ENCODE measurements at regions not wholly inside any gene's neighbourhood (a gene's known extent, or its start where the extent isn't known, plus 50 kb on each side); places are given as distances from the start of the nearest gene placed in this dataset.
"Not testable (repeated sequence)": the region's sequence is repeated elsewhere in the genome, so short reads cannot be mapped to it uniquely, and the experiment has no call there.

DNA sequence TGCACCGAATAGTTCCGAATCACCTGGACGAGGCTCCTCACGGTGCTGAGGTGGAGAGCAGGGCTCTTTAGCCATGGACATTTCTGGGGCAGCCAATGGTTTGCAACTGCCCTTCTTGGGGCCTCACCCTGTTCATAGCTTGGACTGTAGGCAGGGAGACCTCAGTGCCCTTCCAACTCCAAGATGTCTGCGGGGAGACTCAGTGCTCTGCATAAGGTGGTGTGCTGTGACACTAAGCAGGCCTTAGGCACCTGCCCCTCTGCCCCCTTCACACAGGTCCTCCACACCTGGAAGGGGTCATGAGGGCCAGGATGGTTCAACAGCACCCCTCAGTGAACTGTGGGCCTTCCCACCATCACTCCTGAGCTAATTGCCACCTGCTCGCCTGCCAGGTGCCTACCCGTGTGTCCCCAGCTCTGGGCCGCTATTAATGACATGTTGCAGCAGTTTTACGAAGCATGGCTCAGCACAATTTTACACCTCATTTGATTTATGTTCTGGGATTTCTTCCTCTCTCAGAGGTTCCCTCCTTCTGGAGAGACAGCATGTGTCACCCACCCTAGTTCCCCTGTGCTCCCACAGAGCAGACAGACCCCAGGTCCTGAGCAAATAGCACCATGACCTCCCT is 101.2 kb upstream of the SMAD3 start:
- 0 out of 2 replicates have a peak, but pooled peaks cover 6% of the 10 kb centered on the region for H3K9me3 ChIP-seq
- no peaks in the 10 kb centered on the region for H3K4me1 ChIP-seq
- in situ Hi-C loops (cut with MboI; ENCODE audit: low sequenced_read_pairs): no loop called here
- no peaks in the 10 kb centered on the region; the same call in 1 of the 2 replicates for H3K27me3 ChIP-seq (ENCODE audit: low read depth)
- no peaks in the 10 kb centered on the region for H3K36me3 ChIP-seq (replicated peaks)
- no peak overlapping the region for H3K4me3 ChIP-seq
- no peak for DNase-seq (ENCODE audit: low spot score in 2 of 2)

DNA sequence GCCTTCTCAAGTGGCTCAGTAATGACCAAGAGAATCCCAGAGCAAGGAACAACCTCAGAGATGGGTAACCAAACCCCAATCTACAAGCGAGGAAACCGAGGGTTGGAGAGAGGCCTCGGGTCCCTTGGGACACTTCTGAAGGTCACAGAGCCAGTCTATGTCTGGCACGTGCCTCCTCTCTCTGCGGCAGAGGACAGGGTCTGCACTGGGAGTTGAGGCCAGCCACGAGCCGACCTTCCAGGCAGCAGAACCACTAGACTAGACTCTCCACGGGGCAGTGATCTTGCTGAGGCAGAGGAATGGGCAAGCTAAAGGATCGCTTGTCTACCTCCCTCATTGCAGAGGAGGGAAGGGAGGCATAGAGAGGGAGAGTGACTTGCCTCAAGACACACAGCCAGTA is 100.6 kb upstream of the SMAD3 start:
- DNase-seq (ENCODE audit: low spot score in 2 of 2): no peak
- no peaks in the 10 kb centered on the region for H3K27me3 ChIP-seq (ENCODE audit: low read depth)
- in situ Hi-C loops (cut with MboI; ENCODE audit: low sequenced_read_pairs): no loop called here
- no peaks in the 10 kb centered on the region for H3K4me1 ChIP-seq
- H3K9me3 ChIP-seq: 0 out of 2 replicates have a peak, but pooled peaks cover 6% of the 10 kb centered on the region
- H3K36me3 ChIP-seq (replicated peaks): no peaks in the 10 kb centered on the region
- H3K4me3 ChIP-seq: no peak overlapping the region

GRCh38 chr15:66965201-66965900 is 100.1 kb upstream of the SMAD3 start:
- Histone ChIP-seq H3K36me3 (replicated peaks) (no peaks in the 10 kb centered on the region), H3K27me3 (ENCODE audit: low read depth) (no peaks in the 10 kb centered on the region), H3K4me3 (no peak overlapping the region), H3K9me3 (0 out of 2 replicates have a peak, but pooled peaks cover 6% of the 10 kb centered on the region), H3K4me1 (no peaks in the 10 kb centered on the region)
- in situ Hi-C loops (cut with MboI; ENCODE audit: low sequenced_read_pairs): no loop called here
- DNase-seq (ENCODE audit: low spot score in 2 of 2): no peak

- Histone ChIP-seq H3K27me3 (ENCODE audit: low read depth) (no peaks in the 10 kb centered on the region), H3K9me3 (0 out of 2 replicates have a peak, but pooled peaks cover 2% of the 10 kb centered on the region), H3K4me1 (no peaks in the 10 kb centered on the region), H3K4me3 (no peak overlapping the region), H3K36me3 (replicated peaks) (no peaks in the 10 kb centered on the region)
- in situ Hi-C loops (cut with MboI; ENCODE audit: low sequenced_read_pairs): no loop called here
- DNase-seq (ENCODE audit: low spot score in 2 of 2): no peak
Measured at GRCh38 chr15:66966256-66966655, 99.1 kb upstream of the SMAD3 start.

DNA sequence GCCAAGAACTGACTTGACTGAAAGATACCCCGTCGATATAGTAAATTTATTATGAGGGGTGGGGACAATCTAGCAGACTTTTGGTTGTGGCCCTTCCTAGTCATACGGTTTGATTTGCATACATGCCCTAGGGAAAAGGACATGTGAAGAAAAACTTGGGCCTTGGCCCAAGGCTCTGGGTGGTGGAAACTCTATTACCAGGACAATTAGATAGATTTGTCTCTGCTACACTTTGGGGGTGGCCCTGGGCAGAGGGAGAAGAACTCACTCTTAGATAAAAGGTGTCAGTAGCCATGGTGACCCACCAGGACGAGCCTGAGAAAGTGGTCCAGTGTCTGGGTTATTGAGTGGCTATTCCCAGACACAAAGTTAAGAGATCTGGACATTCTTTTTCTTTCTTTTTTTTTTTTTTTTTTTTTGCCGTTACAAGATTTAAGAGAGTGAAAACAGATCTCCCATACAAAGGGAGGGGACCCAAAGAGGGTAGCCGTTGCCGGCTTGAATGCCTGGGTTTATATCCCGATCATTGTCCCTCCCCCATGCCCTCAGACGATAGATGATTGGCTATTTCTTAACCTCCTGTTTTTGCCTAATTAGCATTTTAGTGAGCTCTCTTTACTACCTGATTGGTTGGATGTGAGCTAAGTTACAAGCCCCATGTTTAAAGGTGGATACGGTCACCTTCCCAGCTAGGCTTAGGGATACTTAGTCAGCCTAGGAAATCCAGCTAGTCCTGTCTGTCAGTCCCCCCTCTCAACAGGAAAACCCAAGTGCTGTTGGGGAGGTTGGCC is 96.4 kb upstream of the SMAD3 start:
- H3K4me1 ChIP-seq: no peaks in the 10 kb centered on the region
- in situ Hi-C loops (cut with MboI; ENCODE audit: low sequenced_read_pairs): no loop called here
- H3K4me3 ChIP-seq: no peak overlapping the region
- H3K9me3 ChIP-seq: no peaks in the 10 kb centered on the region
- H3K36me3 ChIP-seq (replicated peaks): no peaks in the 10 kb centered on the region
- no peaks in the 10 kb centered on the region for H3K27me3 ChIP-seq (ENCODE audit: low read depth)
- DNase-seq (ENCODE audit: low spot score in 2 of 2): no peak

DNA sequence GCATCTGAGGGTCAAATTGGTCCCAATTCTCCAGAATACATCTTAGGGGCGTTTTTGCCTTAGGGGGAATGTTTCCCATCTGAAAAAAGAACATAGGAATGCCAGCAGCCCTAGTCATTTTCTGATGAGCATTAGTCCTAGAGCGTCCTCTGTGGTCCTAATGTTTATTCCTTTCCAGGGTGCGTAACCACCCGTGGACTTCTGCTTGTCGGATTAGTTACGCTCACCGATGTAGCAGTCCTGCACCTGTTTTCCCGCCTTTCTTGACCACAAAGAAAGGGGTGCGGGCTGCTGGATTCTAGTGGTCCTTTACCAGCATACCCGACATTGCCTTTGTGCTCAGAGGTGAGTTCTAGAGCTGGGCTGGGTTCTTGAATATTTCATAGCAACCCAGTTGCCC is 91.3 kb upstream of the SMAD3 start:
- H3K4me3 ChIP-seq; H3K9me3 ChIP-seq; H3K27me3 ChIP-seq (ENCODE audit: low read depth); in situ Hi-C loops (cut with MboI; ENCODE audit: low sequenced_read_pairs); H3K4me1 ChIP-seq; H3K36me3 ChIP-seq (replicated peaks): not testable (repeated sequence)
- peak in 1 of 2 experiments; percentile 7 for DNase-seq (ENCODE audit: low spot score in 2 of 2)

GRCh38 chr15:66976106-66976640 is 89.2 kb upstream of the SMAD3 start:
- H3K36me3 ChIP-seq (replicated peaks); H3K4me3 ChIP-seq; H3K4me1 ChIP-seq; H3K27me3 ChIP-seq (ENCODE audit: low read depth); H3K9me3 ChIP-seq; in situ Hi-C loops (cut with MboI; ENCODE audit: low sequenced_read_pairs): not testable (repeated sequence)
- DNase-seq (ENCODE audit: low spot score in 2 of 2): peak in 1 of 2 experiments; percentile 5

DNA sequence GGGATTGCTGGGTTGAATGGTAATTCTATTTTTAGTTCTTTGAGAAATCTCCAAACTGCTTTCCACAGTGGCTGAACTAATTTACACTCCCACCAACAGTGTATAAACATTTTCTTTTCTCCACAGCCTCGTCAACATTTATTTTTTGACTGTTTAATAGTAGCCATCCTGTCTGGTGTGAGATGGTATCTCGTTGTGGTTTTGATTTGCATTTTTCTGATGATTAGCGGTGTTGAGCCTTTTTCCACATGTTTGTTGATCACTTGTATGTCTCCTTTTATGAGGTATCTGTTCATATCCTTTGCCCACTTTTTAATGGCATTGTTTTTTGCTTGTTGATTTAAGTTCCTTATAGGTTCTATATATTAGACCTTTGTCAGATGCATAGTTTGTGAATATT is 85.1 kb upstream of the SMAD3 start:
- H3K9me3 ChIP-seq; H3K4me3 ChIP-seq; H3K36me3 ChIP-seq (replicated peaks); in situ Hi-C loops (cut with MboI; ENCODE audit: low sequenced_read_pairs); H3K4me1 ChIP-seq; DNase-seq (ENCODE audit: low spot score in 2 of 2): not testable (repeated sequence)
- H3K27me3 ChIP-seq (ENCODE audit: low read depth): peaks cover 11% of the 10 kb centered on the region

- in situ Hi-C loops (cut with MboI; ENCODE audit: low sequenced_read_pairs): no loop called here
- Histone ChIP-seq H3K4me3 (no peak overlapping the region), H3K27me3 (ENCODE audit: low read depth) (peaks cover 6% of the 10 kb centered on the region; the same call in 1 of the 2 replicates), H3K9me3 (peaks cover 2% of the 10 kb centered on the region; the same call in 1 of the 2 replicates), H3K36me3 (replicated peaks) (no peaks in the 10 kb centered on the region), H3K4me1 (no peaks in the 10 kb centered on the region; the same call in 1 of the 2 replicates)
- DNase-seq (ENCODE audit: low spot score in 2 of 2): peak in 1 of 2 experiments; percentile 7
Measured at GRCh38 chr15:66981771-66982170, 83.6 kb upstream of the SMAD3 start.

GRCh38 chr15:66982250-66982649 is 83.2 kb upstream of the SMAD3 start:
- Histone ChIP-seq H3K36me3 (replicated peaks) (no peaks in the 10 kb centered on the region), H3K9me3 (peaks cover 2% of the 10 kb centered on the region; the same call in 1 of the 2 replicates), H3K4me3 (no peak overlapping the region), H3K27me3 (ENCODE audit: low read depth) (peaks cover 2% of the 10 kb centered on the region; the same call in 1 of the 2 replicates), H3K4me1 (no peaks in the 10 kb centered on the region; the same call in 1 of the 2 replicates)
- peak in 1 of 2 experiments; percentile 3 for DNase-seq (ENCODE audit: low spot score in 2 of 2)
- in situ Hi-C loops (cut with MboI; ENCODE audit: low sequenced_read_pairs): no loop called here

DNA sequence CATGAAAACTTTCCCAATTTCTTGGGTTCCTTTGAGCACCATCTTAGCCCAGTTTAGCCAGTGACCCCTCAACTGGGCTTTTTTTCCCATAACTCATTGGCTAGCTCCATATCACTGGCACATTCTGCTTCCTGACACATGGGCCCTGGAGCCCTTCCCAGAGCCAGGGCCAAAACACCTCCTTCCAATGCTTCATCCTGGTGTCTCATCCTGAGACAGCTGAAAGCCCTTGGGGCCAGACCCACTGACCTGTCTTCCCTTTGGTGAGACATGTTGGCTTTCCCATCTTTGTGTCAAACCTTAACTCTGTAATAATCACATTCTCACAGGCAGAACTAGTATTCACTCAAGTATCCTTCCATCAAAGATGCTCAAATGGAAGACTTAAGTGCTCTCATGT is 82.6 kb upstream of the SMAD3 start:
- in situ Hi-C loops (cut with MboI; ENCODE audit: low sequenced_read_pairs): no loop called here
- peaks cover 2% of the 10 kb centered on the region; the same call in 1 of the 2 replicates for H3K27me3 ChIP-seq (ENCODE audit: low read depth)
- no peaks in the 10 kb centered on the region for H3K36me3 ChIP-seq (replicated peaks)
- H3K9me3 ChIP-seq: peaks cover 2% of the 10 kb centered on the region; the same call in 1 of the 2 replicates
- no peak overlapping the region for H3K4me3 ChIP-seq
- H3K4me1 ChIP-seq: no peaks in the 10 kb centered on the region; the same call in 1 of the 2 replicates
- DNase-seq (ENCODE audit: low spot score in 2 of 2): no peak

DNA sequence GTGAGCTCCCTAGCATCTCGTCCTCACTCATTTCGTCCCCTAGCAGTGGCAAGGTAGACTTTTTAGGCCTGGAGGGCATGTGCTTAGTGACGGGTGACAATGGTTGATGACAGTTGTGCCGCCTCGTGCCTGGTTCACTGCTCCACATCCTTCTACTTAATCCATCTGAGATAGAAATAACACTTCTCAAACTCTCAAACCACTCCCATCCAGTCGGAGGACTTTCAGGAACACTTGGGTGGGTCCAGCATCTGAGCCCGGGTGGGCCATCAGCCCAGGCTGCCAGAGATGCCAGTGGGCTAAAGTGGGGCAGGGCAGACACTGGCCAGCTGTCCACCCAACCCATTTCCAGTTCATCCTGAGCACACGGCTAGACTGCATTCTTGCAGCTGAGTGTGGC is 79.7 kb upstream of the SMAD3 start:
- peaks cover 2% of the 10 kb centered on the region; the same call in 1 of the 2 replicates for H3K27me3 ChIP-seq (ENCODE audit: low read depth)
- peak in 1 of 2 experiments; percentile 2 for DNase-seq (ENCODE audit: low spot score in 2 of 2)
- H3K9me3 ChIP-seq: peaks cover 2% of the 10 kb centered on the region; the same call in 1 of the 2 replicates
- in situ Hi-C loops (cut with MboI; ENCODE audit: low sequenced_read_pairs): no loop called here
- H3K4me3 ChIP-seq: no peak overlapping the region
- H3K36me3 ChIP-seq (replicated peaks): no peaks in the 10 kb centered on the region
- H3K4me1 ChIP-seq: no peaks in the 10 kb centered on the region

DNA sequence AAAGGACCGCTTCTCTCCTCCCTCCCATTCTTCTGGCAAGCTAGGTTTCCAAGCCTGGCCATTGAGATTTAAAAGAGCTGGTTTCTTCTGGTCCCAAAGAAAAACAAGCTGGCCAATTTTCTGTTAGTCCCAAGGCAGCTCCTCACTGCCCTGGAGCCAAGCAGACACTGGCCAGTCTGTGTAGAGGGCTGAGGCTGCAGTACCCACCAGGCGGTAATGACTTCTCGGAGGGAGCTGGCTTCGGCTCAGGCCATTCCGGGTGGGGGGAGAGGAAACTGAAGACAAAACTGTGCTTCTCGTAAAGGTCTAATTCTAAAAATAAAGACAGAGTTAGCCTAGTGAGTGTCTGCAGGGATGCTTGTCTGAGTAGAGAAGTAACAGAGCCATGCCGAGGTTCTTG is 78.5 kb upstream of the SMAD3 start:
- Histone ChIP-seq H3K9me3 (peaks cover 2% of the 10 kb centered on the region; the same call in 1 of the 2 replicates), H3K4me1 (no peaks in the 10 kb centered on the region), H3K27me3 (ENCODE audit: low read depth) (peaks cover 7% of the 10 kb centered on the region; the same call in 1 of the 2 replicates), H3K36me3 (replicated peaks) (no peaks in the 10 kb centered on the region), H3K4me3 (no peak overlapping the region)
- peak in 1 of 2 experiments; percentile 4 for DNase-seq (ENCODE audit: low spot score in 2 of 2)
- in situ Hi-C loops (cut with MboI; ENCODE audit: low sequenced_read_pairs): no loop called here
